WTC11 (cell line): ENCODE measurements at regions not wholly inside any gene's neighbourhood (a gene's known extent, or its start where the extent isn't known, plus 50 kb on each side); places are given as distances from the start of the nearest gene placed in this dataset.

Source experiments
- CREM ChIP-seq: sonication (generic); formaldehyde crosslinking; IDR thresholded peaks from 2 replicates; pipeline ENCODE4 v1.8.1; 2022; ENCODE audit warnings: mild to moderate bottlenecking, missing genetic modification reagents, moderate library complexity
- ESRRA ChIP-seq: sonication (generic); formaldehyde crosslinking; IDR thresholded peaks from 2 replicates; pipeline ENCODE4 v1.8.1; 2022; ENCODE audit warnings: mild to moderate bottlenecking, missing genetic modification reagents, borderline replicate concordance
- GABPB1 ChIP-seq: sonication (generic); formaldehyde crosslinking; IDR thresholded peaks from 2 replicates; pipeline ENCODE4 v1.8.1; 2023; ENCODE audit warnings: mild to moderate bottlenecking, missing genetic modification reagents
- NFYB ChIP-seq: sonication (generic); formaldehyde crosslinking; conservative IDR thresholded peaks from 2 replicates; pipeline ENCODE4 v1.8.0; 2022; ENCODE audit warnings: low read depth, missing genetic modification reagents
- RORB ChIP-seq: fragments of 250-450 bp; sonication (Bioruptor Pico); IDR thresholded peaks from 2 replicates; pipeline ENCODE4 v1.9.0; 2021; ENCODE audit warnings: mild to moderate bottlenecking
- TF ChIP-seq, protein P1 (sequence below): fragments of 200-600 bp; IDR thresholded peaks from 2 replicates; pipeline ENCODE4 v1.8.0; 2022; ENCODE audit warnings: antibody characterized with exemption
- TF ChIP-seq, protein P2 (sequence below): sonication (generic); formaldehyde crosslinking; IDR thresholded peaks from 2 replicates; pipeline ENCODE4 v1.8.0; 2023; ENCODE audit warnings: missing genetic modification reagents, mild to moderate bottlenecking, borderline replicate concordance
- TF ChIP-seq, protein P3 (sequence below): sonication (generic); formaldehyde crosslinking; IDR thresholded peaks from 2 replicates; pipeline ENCODE4 v1.8.0; 2022; ENCODE audit warnings: mild to moderate bottlenecking, missing genetic modification reagents

DNA sequence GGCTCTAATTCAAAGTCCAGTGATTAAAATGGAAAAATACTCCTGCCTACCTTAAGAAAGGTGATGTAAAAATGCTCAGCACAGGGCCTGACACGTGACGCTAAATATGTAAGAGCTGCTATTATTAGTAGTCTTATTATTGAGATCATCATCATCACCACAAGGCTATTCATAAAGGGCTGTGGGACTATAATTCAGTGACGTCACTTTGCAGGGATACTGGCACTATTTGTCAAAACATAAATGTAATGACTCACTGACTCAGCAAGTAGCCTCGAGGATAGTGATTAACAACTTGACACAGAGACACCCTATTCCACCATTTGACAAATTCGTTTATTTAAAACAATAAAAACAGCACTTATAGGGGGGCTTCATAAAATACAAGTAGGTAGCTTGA lies 258.9 kb downstream of the SPANXN1 start:
- TF ChIP-seq ESRRA (CRISPR knock-in tag) (no peak), RORB (CRISPR knock-in tag) (no peak), GABPB1 (CRISPR knock-in tag) (no peak), CREM (CRISPR knock-in tag) (no peak), NFYB (CRISPR knock-in tag) (no peak)
- TF ChIP-seq, protein P1, sequence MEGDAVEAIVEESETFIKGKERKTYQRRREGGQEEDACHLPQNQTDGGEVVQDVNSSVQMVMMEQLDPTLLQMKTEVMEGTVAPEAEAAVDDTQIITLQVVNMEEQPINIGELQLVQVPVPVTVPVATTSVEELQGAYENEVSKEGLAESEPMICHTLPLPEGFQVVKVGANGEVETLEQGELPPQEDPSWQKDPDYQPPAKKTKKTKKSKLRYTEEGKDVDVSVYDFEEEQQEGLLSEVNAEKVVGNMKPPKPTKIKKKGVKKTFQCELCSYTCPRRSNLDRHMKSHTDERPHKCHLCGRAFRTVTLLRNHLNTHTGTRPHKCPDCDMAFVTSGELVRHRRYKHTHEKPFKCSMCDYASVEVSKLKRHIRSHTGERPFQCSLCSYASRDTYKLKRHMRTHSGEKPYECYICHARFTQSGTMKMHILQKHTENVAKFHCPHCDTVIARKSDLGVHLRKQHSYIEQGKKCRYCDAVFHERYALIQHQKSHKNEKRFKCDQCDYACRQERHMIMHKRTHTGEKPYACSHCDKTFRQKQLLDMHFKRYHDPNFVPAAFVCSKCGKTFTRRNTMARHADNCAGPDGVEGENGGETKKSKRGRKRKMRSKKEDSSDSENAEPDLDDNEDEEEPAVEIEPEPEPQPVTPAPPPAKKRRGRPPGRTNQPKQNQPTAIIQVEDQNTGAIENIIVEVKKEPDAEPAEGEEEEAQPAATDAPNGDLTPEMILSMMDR: no peak
- TF ChIP-seq, protein P2, sequence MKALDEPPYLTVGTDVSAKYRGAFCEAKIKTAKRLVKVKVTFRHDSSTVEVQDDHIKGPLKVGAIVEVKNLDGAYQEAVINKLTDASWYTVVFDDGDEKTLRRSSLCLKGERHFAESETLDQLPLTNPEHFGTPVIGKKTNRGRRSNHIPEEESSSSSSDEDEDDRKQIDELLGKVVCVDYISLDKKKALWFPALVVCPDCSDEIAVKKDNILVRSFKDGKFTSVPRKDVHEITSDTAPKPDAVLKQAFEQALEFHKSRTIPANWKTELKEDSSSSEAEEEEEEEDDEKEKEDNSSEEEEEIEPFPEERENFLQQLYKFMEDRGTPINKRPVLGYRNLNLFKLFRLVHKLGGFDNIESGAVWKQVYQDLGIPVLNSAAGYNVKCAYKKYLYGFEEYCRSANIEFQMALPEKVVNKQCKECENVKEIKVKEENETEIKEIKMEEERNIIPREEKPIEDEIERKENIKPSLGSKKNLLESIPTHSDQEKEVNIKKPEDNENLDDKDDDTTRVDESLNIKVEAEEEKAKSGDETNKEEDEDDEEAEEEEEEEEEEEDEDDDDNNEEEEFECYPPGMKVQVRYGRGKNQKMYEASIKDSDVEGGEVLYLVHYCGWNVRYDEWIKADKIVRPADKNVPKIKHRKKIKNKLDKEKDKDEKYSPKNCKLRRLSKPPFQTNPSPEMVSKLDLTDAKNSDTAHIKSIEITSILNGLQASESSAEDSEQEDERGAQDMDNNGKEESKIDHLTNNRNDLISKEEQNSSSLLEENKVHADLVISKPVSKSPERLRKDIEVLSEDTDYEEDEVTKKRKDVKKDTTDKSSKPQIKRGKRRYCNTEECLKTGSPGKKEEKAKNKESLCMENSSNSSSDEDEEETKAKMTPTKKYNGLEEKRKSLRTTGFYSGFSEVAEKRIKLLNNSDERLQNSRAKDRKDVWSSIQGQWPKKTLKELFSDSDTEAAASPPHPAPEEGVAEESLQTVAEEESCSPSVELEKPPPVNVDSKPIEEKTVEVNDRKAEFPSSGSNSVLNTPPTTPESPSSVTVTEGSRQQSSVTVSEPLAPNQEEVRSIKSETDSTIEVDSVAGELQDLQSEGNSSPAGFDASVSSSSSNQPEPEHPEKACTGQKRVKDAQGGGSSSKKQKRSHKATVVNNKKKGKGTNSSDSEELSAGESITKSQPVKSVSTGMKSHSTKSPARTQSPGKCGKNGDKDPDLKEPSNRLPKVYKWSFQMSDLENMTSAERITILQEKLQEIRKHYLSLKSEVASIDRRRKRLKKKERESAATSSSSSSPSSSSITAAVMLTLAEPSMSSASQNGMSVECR (CRISPR knock-in tag): no peak
- TF ChIP-seq, protein P3, sequence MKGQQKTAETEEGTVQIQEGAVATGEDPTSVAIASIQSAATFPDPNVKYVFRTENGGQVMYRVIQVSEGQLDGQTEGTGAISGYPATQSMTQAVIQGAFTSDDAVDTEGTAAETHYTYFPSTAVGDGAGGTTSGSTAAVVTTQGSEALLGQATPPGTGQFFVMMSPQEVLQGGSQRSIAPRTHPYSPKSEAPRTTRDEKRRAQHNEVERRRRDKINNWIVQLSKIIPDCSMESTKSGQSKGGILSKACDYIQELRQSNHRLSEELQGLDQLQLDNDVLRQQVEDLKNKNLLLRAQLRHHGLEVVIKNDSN (CRISPR knock-in tag): no peak
